Stimulated activated CD4-positive, alpha-beta T cell treated with anti-CD3 and anti-CD28 coated beads, TNF-alpha, amount 100 ng/mL, for 48 hours (primary cell): ENCODE measurements at regions not wholly inside any gene's neighbourhood (a gene's known extent, or its start where the extent isn't known, plus 50 kb on each side); places are given as distances from the start of the nearest gene placed in this dataset.
"Not testable (repeated sequence)": the region's sequence is repeated elsewhere in the genome, so short reads cannot be mapped to it uniquely, and the experiment has no call there.

Experiments
- DNase-seq, 3 donors: peaks; one replicate each; pipeline ENCODE4 v3.0.0-alpha.2; 2020; ENCODE audit warnings: low read depth in 3 of 3

DNA sequence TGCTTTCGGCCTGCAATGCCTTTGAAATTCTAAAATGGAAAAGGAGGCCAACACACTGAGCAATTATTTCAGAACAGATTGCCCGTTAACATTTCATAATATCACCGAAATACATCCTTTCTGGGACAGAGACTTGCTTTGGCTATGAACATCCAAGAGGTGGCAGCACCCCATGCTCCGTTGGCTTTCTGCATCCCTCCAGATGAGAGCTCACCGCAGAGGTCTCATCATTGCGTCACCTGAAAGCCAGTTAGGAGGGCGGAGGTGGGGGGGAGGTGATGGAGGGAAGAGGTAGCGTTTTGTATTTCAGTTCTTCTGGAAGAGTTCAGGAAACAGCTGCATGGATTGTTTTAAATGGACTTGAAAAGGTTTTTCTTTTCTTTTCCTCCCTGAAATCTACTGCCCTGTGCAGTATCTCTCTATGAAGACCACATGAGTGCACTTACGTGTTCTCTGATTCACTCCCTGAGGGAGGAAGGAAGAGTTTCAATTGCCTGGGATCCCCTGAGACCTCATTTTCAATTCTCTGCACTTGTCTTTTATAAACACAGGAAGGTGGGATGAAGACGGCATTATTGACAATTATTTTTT lies 166.8 kb upstream of the PGRMC2 start:
- peak; percentile 40 to 70 (median 56) for DNase-seq

DNA sequence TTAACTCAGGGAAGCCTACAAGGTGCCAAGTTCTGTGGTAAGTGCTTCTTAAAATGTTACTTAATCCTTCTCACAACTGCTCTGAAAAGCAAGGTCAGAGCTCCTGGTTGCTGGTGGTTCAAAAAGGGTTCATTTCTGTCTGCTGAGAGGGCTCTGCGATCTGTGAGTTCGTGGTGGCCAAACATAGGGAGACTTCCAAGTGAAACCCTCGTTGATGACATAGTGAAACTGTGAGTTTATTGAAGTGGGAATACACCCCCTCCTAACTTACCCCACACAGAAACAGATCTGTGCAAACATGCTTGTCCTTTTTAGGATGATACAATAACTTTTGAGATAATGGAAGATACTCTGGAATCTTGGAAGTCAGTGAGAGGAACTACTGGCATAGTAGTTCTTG lies 164.8 kb upstream of the PGRMC2 start:
- no peak for DNase-seq

DNA sequence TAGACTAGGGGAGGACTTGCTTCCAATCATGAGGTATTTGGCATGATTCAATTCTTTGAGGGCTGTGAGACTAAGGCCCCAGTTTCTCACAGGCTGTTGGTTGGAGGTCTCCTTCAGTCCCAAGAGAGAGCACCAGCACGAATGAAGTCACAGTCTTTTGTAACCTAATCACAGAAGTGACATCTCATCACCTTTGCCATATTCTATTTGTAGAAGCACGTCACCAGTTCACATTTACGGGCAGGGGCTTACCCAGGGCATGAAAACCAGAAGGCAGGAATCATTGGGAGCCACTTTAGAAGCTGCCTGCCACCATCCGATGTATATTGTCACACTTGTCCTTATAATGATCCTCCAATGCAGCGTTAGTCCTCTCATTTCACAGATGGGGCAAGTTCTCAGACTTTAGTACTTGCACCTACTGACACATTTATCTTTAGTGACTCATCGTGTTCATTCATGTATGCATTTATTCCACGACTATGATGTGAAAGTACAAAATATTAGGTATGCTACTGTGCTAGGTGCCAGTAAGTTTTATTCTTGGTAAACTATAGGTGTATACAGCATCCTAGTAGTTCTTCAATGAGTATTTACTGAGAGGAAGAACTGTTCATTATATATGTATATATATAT lies 163.8 kb upstream of the PGRMC2 start:
- DNase-seq, result no peak

DNA sequence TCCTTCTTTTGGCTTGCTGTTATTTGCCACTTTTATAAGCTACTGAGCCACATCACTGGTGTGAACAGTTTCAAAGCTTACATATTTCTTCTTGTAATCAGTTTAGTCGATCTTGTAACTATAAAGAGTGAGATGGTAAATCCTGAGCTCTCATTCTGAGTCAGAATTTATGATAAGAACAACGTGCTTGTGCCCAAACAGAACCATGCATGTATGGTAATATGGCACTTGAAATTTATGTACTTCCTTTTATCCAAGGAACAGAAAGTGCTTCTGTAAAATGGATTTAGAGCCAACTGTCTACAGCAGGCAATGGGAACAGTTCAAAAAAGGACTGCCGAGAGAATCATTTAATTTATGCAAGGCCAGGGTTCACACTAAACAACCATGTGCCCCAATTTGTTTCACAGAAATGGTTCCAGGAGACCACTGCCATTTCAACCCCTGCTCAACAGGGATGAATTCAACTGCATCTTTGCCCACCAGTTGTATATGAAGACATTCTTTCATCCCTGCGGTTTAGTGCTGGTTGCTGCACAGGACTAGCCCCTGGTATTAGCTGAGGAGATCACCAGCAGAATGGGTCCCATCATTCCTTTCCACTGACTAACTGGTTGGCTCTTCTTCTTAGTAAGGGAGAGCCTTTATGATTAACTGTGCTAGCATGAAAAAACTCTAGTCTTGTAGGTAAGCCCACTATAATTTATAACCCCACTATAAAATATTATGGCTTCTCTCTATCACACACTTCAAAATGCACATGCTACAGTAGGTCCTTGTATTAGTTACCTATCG lies 162.9 kb upstream of the PGRMC2 start:
- DNase-seq, result no peak

DNA sequence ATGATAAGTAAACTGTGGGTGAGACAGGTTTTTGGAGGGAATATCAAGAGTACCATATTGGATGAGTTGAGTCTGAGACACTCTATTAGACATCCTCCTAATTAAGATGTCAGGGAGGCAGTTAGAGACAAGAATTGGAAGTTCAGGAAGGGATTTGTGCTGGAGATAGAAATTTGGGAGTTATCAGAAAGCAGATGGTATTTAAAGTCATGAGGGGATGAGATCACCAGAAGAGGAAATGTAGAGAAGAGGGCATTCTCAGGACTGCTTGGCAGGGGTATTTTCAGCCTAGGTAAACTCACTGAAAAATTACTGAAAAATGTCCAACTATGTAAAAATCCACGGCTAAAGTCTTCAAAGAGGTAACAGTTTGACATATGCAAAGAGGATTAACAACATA lies 161.6 kb upstream of the PGRMC2 start:
- DNase-seq, result no peak

DNA sequence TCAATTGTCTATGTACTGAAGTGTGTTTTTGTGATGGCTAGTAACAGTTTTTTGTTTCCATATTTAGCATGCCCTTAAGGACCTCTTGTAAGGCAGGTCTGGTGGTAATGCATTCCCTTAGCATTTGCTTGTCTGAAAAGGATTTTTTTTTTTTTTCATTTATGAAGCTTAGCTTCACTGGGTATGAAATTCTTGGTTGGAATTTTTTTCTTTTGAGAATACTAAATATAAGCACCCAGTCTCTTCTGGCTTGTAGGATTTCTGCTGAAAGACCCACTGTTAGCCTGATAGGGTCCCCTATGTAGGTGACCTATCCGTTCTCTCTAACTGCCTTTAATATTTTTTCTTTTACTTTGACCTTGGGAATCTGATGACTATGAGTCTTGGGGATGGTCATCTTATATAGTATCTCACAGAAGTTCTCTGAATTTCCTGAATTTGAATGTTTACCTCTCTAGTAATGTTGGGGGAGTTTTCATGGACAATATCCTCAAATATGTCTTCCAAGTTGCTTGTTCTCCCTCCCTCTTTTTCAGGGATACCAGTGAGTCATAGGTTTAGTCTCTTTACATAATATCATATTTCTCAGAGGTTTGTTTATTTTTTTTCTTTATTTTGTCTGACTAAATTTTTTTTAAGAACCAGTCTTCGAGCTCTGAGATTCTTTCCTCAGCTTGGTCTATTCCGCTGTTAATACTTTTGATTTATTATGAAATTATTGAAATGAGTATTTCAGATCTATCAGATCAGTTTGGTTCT lies 157.1 kb upstream of the PGRMC2 start:
- no peak for DNase-seq

DNA sequence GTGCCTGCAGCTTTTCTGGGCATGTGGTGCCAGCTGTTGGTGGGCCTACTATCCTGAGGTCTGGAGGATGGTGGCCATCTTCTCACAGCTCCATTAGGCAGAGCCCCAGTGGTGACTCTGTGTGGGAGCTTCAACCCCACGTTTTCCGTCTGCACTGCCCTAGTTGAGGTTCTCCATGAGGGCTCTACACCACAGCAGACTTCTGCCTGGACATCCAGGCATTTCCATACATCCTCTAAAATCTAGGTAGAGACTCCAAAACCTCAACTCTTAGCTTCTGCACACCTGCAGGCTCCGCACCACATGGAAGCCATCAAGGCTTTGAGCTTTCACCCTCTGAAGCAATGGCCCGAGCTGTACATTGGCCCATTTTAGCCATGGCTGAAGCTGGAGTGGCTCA lies 153.3 kb upstream of the PGRMC2 start:
- no peak for DNase-seq

DNA sequence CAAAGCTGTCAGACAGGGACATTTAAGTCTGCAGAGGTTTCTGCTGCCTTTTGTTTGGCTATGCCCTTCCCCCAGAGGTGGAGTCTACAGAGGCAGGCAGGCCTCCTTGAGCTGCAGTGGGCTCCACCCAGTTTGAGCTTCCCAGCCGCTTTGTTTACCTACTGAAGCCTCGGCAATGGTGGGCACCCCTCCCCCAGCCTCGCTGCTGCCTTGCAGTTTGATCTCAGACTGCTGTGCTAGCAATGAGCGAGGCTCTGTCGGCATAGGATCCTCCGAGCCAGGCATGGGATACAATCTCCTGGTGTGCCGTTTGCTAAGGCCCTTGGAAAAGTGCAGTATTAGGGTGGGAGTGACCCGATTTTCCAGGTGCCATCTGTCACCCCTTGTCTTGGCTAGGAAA lies 149.4 kb upstream of the PGRMC2 start:
- not testable (repeated sequence) for DNase-seq

DNA sequence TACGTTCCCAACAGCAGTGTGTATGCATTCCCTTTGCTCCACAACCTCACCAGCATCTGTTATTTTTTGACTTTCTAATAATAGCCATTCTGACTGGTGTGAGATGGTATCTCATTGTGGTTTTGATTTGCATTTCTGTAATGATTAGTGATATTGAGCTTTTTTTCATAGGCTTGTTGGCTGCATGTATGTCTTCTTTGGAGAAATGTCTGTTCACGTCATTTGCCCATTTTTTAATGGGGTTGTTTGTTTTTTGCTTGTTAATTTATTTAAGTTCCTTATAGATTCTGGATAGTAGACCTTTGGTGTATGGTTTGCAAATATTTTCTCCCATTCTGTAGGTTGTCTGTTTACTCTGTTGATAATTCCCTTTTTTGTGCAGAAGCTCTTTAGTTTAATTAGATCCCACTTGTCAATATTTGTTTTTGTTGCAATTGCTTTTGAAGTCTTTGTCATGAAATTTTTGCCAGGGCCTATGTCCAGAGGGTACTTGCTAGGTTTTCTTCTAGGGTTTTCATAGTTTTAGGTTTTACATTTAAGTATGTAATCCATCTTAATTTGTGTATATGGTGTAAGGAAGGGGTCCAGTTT lies 141.5 kb upstream of the PGRMC2 start:
- not testable (repeated sequence) for DNase-seq

DNA sequence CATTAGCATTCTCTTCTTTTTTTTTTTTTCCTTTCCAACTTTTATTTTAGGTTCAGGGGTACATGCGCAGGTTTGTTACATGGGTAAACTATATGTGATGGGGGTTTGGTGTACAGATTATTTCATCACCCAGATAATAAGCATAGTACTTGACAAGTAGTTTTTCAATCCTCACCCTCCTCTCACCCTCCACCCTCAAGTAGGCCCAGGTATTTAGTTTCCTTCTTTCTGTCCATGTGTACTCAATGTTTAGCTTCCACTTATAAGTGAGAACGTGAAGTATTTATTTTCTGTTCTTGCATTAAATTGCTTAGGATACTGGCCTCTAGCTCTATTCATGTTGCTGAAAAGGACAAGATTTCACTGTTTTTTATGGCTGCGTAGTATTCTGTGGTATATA lies 140.8 kb upstream of the PGRMC2 start:
- DNase-seq, result no peak

DNA sequence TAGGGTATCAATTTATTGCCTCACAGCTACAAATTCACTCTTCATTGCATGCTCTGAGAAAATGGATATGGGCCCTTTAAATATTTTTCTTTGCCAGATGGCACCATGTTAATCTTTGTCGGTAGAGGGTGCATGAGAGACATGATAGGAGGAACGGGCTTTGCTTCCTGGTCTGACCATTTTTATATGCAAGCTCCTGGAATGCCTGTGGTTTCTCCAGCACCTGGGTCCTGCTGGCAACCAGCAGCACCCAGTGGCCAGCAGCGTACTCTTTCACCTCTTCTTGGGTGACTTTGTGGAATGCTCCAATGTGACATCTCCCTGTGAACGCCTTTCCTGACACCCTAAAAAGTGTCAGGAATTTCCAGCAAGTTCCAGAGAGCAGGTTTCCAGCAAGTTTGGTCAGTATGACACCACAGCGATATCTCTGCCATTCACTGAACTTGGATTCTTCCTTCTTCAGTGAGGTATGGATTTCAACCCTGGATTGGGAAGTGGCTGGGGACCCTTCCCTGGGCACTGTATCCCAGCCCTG lies 140.3 kb upstream of the PGRMC2 start:
- DNase-seq, result no peak

DNA sequence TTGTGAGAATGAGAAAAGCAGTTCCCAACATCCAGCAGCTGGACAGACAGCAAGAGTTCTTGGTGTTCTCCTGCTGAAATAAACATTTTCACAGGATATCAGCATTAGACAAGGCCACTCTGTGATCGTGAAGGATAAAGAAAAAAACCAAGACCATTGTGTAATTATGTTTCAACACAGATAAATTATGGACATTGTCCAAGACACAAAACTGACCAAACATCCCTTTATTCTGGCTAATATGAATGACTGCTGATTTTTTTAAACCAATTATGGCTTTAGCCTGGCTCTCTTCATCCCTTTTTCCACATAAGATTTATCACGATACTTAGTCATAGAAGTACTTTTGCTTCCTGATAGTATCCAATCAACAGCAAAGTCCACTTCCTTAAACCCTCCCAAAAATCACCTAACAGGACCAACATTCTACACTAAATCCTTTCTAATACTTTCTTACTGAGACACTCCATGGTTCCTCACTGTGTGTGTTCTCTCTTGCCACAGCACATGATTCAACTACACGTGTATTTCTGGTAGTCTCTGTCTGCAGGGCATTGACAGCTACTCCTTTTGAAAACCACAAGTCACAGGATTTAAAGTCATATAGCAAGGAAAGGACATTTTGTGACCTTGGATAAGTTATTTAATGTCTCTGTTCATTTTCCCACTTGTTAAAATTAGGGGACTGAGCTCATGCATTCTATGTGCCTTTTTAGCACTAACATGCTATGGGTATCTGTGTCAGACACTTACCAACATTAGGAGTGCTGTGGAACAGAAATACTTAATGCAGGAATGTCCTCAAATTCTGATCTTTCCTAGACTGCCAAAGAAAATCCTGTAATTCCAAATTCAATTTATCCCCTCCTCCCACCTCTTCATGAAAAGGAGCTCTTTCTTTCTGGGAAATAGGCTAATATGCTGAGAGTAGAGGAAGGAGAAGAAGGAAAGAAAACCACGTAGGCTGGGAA lies 137.2 kb upstream of the PGRMC2 start:
- no peak for DNase-seq

DNA sequence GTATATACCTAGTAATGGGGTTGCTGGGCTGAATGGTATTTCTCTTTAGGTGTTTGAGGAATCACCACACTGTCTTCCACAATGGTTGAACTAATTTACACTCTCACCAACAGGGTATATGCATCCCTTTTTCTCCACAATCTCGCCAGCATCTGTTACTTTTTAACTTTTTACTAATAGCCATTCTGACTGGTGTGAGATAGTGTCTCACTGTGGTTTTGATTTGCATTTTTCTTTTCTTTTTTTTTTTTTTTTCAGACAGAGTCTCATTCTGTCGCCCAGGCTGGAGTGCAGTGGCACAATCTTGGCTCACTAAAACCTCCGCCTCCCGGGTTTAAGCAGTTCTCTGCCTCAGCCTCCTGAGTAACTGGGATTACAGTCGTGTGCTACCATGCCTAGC lies 134.7 kb upstream of the PGRMC2 start:
- DNase-seq, result not testable (repeated sequence)

DNA sequence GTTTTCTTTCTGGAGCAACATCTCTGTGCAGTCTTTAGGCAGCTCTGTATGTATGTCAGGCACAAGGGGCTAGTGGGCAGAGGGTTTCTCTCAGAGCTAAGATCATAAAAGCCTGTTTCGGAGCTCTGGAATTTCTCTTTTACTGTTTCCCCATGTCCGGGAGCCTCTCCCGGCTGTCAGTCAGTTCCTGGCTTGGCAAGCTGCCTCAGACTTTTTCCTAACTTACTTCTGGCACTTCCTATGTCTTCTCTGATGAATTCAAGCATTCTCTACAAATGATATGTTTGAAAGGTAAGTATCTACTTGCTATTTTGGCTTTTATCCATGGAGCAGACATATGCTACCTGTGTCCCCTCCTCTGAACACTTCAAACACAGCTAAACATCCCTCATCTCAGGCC lies 129.3 kb upstream of the PGRMC2 start:
- DNase-seq, result no peak

DNA sequence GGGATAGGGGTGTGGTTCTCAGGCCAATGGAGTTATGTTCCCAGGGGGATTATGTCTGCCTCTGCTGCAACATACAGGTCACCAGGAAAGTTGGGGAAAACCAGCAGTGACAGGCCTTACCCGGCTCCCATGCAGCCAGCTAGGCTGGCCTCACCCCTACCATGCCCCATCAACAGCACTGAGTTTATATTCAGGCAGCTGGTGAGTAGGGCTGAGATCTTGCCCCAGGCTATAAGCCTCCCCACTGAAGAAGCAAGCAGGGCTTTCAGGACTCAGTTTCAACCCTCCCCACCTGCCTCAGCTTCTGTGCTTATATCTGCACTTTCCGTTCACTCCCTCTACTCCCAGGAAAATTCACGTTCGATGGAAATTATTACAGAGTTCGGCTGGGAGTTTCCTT lies 122.4 kb upstream of the PGRMC2 start:
- no peak for DNase-seq

DNA sequence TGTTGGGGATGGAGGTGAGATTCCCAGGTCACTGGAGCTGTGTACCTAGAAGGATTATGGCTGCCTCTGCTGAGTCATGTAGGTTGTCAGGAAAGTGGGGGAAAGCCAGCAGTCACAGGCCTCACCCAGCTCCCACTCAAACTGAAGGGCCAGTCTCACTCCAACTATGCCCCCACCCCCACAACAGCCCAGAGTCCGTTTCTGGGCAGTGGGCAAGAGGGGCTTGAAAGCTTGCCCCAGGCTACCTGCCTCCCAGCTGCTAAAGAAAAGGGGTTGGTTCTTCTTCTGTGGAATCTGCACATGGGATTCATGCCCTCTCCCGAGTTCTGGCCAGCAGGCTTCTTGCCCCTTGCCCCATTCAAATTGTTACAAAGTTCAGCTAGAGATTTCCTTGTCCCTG lies 116.0 kb upstream of the PGRMC2 start:
- DNase-seq, result no peak

DNA sequence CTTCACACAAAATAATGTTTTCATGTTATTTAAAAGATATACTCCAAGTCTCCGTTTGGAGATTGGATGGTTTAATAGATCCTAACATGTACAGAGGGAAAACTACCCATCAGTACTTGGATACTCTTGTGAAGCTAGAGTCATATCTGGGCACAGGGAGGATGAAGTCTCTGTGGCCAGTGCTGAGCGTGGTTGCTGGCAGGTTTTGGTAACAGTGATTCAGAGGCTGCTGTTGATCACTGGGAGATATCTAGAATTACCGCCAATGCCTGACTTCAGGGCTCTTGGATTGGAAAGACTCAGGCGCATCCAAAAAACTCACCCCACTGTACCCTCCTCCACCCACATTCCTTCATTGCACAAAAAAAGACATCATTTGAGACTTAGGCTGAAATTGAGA lies 107.2 kb upstream of the PGRMC2 start:
- DNase-seq, result no peak

DNA sequence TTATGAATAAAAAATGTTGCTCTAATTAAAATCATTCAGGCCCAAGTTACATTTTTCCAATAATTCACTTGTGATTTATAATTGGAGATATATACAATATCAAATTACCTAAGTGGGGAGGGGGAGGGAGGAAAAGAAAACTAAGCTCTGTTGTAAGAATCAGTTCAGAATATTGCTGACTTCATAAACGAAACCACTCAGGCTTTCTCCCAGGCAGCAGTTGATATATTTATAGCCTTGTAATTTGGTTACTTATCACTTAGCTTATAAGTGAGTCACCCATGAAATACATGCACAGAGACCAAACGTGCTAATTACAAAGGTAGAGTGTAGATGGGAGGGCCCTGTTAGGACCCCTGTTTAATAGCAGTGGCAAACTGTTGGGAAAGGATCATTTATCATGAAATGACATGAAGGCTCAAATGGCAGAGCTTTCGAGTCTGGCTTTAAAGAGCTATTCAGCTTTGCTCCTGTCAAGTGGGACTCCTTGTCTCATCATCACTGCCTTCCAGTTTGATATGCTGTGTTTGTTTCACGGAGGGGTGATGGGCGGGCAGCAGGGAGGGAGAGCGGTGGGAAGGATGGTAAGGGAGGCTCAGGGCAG lies 105.6 kb upstream of the PGRMC2 start:
- no peak for DNase-seq

DNA sequence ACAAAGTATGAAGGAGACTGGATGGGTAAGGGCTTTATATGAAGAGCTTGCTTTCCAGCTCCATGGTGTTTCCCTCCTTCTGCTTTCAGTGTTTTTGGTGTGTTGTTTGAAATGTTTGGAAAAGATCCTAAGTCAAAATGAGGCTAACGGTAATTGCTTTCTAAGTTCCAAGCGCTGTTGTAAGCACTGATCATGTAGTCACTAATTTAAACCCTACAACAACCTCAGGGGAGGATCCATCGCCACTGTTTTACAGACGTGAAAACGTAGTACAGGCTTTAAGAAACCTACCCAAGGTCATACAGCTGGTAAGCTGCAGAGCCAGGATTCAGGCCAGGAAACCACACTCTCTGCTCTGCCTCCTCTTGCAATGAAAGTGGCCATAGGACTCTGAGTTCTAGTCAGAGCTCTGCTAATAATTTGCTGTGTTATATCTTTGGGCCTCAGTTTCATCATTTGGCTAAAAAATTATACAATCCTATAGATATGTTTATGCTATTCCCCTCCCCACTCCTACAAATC lies 102.9 kb upstream of the PGRMC2 start:
- DNase-seq, result no peak

DNA sequence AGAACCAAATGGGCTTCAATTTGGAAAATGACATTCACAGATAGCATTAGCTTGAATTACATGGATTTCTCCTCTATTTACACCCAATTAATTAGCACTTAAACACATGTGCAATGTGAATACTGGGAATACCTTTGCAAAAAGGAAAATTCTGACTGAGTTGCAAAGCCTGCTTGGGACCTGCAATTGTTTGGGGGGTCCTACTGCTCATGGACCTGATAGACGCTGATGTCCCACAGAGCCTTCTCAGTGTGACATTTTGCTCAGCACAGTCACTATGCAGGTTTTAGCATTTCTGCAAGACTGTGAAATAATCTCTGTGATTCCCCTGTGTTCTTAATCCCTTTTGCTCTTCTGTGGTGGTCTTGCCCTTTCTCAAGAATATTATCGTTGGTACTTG lies 101.2 kb upstream of the PGRMC2 start:
- no peak for DNase-seq
